ENCODE measurements at regions not wholly inside any gene's neighbourhood (a gene's known extent, or its start where the extent isn't known, plus 50 kb on each side); places are given as distances from the start of the nearest gene placed in this dataset.

DNA sequence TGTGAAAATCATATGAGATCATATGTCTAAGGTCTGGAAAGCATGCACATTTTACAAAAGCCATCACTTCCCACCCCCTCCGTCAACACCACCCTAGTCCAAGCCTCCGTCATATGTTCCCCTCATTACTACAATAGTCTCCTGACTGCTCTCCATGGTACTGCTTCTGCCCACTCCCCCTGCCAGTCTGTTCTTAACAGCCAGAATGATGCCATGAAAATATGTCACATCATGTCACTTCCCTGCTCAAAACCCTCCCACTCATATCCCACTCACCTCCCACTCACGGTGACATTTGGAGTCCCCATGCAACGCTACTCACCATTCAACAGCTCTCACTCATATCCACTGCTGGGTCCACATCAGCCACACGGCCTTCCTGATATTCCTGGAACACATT lies 432.3 kb downstream of the XYLT1 start:
- no peak for TF ChIP-seq CBX2 (IDR thresholded peaks at IDR 0.05; ENCODE audit: borderline replicate concordance, low read depth)
- TF ChIP-seq, protein P1, sequence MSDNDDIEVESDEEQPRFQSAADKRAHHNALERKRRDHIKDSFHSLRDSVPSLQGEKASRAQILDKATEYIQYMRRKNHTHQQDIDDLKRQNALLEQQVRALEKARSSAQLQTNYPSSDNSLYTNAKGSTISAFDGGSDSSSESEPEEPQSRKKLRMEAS (IDR thresholded peaks at IDR 0.05), result no peak
